H7 (cell line): ENCODE measurements at regions not wholly inside any gene's neighbourhood (a gene's known extent, or its start where the extent isn't known, plus 50 kb on each side); places are given as distances from the start of the nearest gene placed in this dataset.
"Not testable (repeated sequence)": the region's sequence is repeated elsewhere in the genome, so short reads cannot be mapped to it uniquely, and the experiment has no call there.

Experiments
- DNase-seq: peaks from one replicate; pipeline ENCODE4 v3.0.0; 2012
- H3K27me3 ChIP-seq: 2 replicates; pipeline ENCODE4 v1.6.0; 2011; ENCODE audit warnings: mild to moderate bottlenecking, low read length; ENCODE audit not compliant: control insufficient read depth, insufficient read depth
- H3K36me3 ChIP-seq: replicated peaks from 2 replicates; pipeline ENCODE4 v1.5.1; 2011; ENCODE audit warnings: low read length; ENCODE audit not compliant: control insufficient read depth, insufficient read depth
- H3K4me3 ChIP-seq: 2 replicates; pipeline ENCODE4 v1.5.1; 2011; ENCODE audit warnings: low read depth, mild to moderate bottlenecking, control low read depth, low read length, moderate library complexity; ENCODE audit not compliant: insufficient read depth

GRCh38 chr3:125762601-125763000 is 167.3 kb upstream of the OSBPL11 start:
- H3K27me3 ChIP-seq = peaks cover 10% of the 10 kb centered on the region
- not testable (repeated sequence) for H3K4me3 ChIP-seq, H3K36me3 ChIP-seq, DNase-seq

DNA sequence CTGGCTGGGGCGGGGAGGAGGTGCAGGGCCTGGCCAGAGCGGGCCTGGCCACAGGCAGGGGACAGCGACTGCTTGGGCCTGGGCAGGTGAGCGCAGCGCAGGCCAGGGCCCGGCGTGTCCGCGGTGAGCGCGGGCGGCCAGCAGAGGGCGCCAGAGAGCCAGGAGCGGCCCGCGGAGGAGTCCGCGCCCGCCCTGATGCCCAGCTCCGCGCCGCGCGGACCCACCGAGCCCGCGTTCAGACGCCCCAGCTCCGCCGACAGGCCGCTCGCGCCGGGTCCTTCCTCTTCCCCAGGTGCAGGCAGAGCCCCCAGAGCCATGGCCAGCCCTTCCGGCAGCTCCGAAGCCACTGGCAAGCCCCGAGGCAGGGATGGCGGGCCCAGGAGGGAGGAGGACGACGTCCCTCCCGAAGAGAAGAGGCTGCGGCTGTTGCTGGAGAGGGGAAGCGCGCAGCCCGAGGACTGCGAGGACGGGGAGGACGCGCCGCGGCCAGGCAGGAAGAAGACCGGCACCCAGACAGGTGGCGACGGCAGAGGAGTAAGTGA is 171.1 kb upstream of the OSBPL11 start:
- DNase-seq = peak; percentile 87
- peak overlapping the region; percentile 55 for H3K4me3 ChIP-seq
- not testable (repeated sequence) for H3K36me3 ChIP-seq
- H3K27me3 ChIP-seq = peaks cover 10% of the 10 kb centered on the region

DNA sequence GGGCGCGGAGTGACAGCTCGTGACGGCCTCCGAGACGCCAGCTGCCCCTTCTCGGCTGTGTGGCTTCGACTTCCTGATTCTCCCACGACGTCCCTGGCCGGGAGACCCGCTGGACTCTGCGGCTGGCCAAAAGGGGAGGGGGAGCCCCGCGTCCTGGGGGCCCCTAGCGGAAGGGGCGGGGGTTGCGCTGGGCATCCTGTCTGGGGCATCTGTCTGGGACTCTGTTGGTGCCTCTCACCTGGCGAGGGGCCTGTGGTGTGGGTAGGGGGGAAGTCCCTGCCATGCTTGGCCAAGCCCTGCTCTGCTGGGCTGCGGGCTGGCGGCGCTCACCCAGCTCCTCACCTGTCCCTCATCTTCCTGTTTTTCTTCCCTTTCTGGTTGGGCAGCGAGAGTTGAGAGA is 171.6 kb upstream of the OSBPL11 start:
- H3K36me3 ChIP-seq = not testable (repeated sequence)
- peak overlapping the region; percentile 55 for H3K4me3 ChIP-seq
- DNase-seq = peak; percentile 72
- H3K27me3 ChIP-seq = peaks cover 10% of the 10 kb centered on the region

GRCh38 chr3:125767641-125768040 is 172.3 kb upstream of the OSBPL11 start:
- no peaks in the 10 kb centered on the region for H3K36me3 ChIP-seq
- H3K4me3 ChIP-seq = no peak overlapping the region
- peak; percentile 4 for DNase-seq
- H3K27me3 ChIP-seq = peaks cover 10% of the 10 kb centered on the region

- not testable (repeated sequence) for DNase-seq, H3K4me3 ChIP-seq, H3K36me3 ChIP-seq
- peaks cover 10% of the 10 kb centered on the region for H3K27me3 ChIP-seq
Measured at GRCh38 chr3:125768821-125769220, 173.5 kb upstream of the OSBPL11 start.

GRCh38 chr3:125771506-125771905 is 176.2 kb upstream of the OSBPL11 start:
- not testable (repeated sequence) for H3K36me3 ChIP-seq, H3K4me3 ChIP-seq, DNase-seq, H3K27me3 ChIP-seq

- H3K4me3 ChIP-seq, DNase-seq, H3K27me3 ChIP-seq, H3K36me3 ChIP-seq: not testable (repeated sequence)
Measured at GRCh38 chr3:125774433-125775034, 179.2 kb upstream of the OSBPL11 start.

DNA sequence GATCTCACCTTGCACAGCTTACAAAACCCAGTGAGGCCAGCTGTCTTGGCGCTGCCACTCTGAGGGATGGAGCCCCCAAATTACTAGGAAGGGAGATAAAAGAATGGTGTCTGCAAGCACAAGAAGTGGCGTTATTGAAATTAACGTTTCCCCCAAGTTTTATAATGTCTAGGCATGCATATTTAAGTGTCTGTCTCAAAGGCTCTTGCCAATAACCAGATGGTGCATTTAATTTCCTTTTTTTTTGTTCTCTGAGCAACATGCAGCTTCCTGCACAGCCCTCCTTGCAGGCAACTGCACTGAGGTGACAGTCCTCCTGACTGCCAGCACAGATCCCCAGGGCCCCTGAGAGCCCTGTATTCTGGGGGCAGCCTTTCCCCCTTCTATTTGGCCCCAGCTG is 179.8 kb upstream of the OSBPL11 start:
- H3K27me3 ChIP-seq, DNase-seq, H3K4me3 ChIP-seq, H3K36me3 ChIP-seq: not testable (repeated sequence)

DNA sequence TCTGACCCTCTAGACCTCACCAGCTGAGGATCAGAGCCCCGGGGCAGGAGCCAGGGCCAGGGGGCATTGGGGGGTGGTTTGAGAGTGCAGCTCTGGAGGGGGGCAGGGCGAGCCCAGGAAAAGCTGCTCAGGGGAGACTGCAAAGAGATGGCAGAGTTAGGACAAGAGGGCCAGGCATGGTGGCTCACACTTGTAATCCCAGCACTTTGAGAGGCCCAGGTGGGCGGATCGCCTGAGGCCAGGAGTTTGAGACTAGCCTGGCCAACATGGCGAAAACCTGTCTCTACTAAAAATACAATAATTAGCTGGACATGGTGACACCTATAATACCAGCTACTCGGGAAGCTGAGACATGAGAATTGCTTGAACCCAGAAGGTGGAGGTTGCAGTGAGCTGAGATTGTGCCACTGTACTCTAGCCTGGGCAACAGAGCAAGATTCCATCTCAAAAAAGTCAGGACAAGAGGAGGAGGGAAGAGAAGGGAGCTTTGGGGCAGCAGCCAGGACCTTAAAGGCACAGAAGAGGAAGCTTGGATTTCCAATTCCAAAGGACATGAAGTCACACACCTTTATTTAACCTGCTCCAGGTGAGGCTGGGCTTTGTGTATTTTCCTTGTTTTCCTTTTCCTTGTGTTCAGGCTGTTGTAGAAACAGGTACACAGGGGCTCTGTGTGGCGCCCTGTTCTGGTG is 180.5 kb upstream of the OSBPL11 start:
- not testable (repeated sequence) for DNase-seq, H3K4me3 ChIP-seq, H3K36me3 ChIP-seq, H3K27me3 ChIP-seq

GRCh38 chr3:125779276-125779675 is 184.0 kb upstream of the OSBPL11 start:
- not testable (repeated sequence) for H3K4me3 ChIP-seq, DNase-seq, H3K27me3 ChIP-seq, H3K36me3 ChIP-seq

- H3K36me3 ChIP-seq, H3K27me3 ChIP-seq, DNase-seq, H3K4me3 ChIP-seq: not testable (repeated sequence)
Measured at GRCh38 chr3:125779918-125780317, 184.6 kb upstream of the OSBPL11 start.

GRCh38 chr3:125781678-125782077 is 186.4 kb upstream of the OSBPL11 start:
- DNase-seq, H3K36me3 ChIP-seq, H3K4me3 ChIP-seq, H3K27me3 ChIP-seq: not testable (repeated sequence)

- not testable (repeated sequence) for H3K36me3 ChIP-seq, H3K4me3 ChIP-seq, DNase-seq, H3K27me3 ChIP-seq
Measured at GRCh38 chr3:125790312-125790711, 178.7 kb upstream of the ROPN1B start.

DNA sequence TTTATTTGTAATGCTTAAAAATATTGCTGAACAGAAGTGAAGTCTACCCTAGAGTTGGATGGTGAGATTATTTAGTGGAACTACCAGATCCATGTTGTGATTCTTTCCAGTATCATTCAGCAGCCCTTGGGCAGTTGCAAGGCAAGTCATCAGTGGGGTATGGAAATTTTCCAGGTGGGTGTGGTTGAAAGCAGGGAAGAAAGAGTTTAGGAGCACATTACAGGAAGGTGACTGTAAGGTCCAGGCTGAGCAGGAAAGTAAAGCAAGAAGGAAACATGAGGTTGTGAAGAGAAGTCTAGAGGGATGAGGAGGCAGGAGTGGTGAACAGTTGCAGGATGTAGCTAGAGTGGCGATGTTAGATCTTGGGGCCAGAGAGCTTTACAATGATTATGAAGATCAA is 178.0 kb upstream of the ROPN1B start:
- not testable (repeated sequence) for H3K27me3 ChIP-seq, H3K4me3 ChIP-seq, DNase-seq, H3K36me3 ChIP-seq

GRCh38 chr3:125810010-125810409 is 159.0 kb upstream of the ROPN1B start:
- DNase-seq, H3K4me3 ChIP-seq, H3K36me3 ChIP-seq, H3K27me3 ChIP-seq: not testable (repeated sequence)
